Activated CD4-positive, alpha-beta T cell treated with anti-CD3 and anti-CD28 coated beads, Interleukin-2, amount 50 U/mL, for 16 hours (primary cell): ENCODE measurements at regions not wholly inside any gene's neighbourhood (a gene's known extent, or its start where the extent isn't known, plus 50 kb on each side); places are given as distances from the start of the nearest gene placed in this dataset.
A peak's percentile ranks its signal among the peaks of the same experiment; 100 is the strongest.
"Not testable (repeated sequence)": the region's sequence is repeated elsewhere in the genome, so short reads cannot be mapped to it uniquely, and the experiment has no call there.

Experiments
- DNase-seq: peaks from one replicate; pipeline ENCODE4 v3.0.0-alpha.2; 2020

- DNase-seq, result no peak
These were observed 423.0 kb downstream of the FUT8 start for GRCh38 chr14:65835501-65835900.

GRCh38 chr14:65838565-65838964, 426.0 kb downstream of the FUT8 start:
- DNase-seq, result no peak

GRCh38 chr14:65840118-65840751, 427.7 kb downstream of the FUT8 start:
- no peak for DNase-seq

GRCh38 chr14:65840786-65841185, 428.3 kb downstream of the FUT8 start:
- no peak for DNase-seq

GRCh38 chr14:65846196-65846868, 433.8 kb downstream of the FUT8 start:
- DNase-seq, result peak; percentile 32

GRCh38 chr14:65847075-65847847, 434.7 kb downstream of the FUT8 start:
- peak; percentile 87 for DNase-seq

- DNase-seq, result not testable (repeated sequence)
These were observed 435.4 kb downstream of the FUT8 start for GRCh38 chr14:65847931-65848330.

GRCh38 chr14:65849091-65849490, 436.6 kb downstream of the FUT8 start:
- no peak for DNase-seq

GRCh38 chr14:65849558-65849957, 437.0 kb downstream of the FUT8 start:
- no peak for DNase-seq

- DNase-seq, result peak; percentile 90
These were observed 438.1 kb downstream of the FUT8 start for GRCh38 chr14:65850429-65851135.

GRCh38 chr14:65852689-65853088, 440.2 kb downstream of the FUT8 start:
- DNase-seq, result no peak

- no peak for DNase-seq
These were observed 441.0 kb downstream of the FUT8 start for GRCh38 chr14:65853407-65853955.

- no peak for DNase-seq
These were observed 441.7 kb downstream of the FUT8 start for GRCh38 chr14:65854215-65854614.

- DNase-seq, result no peak
These were observed 448.6 kb downstream of the FUT8 start for GRCh38 chr14:65860956-65861611.

- DNase-seq, result no peak
These were observed 452.0 kb downstream of the FUT8 start for GRCh38 chr14:65864549-65864948.

GRCh38 chr14:65864984-65865383, 452.5 kb downstream of the FUT8 start:
- no peak for DNase-seq

GRCh38 chr14:65866448-65866847, 453.9 kb downstream of the FUT8 start:
- no peak for DNase-seq

- DNase-seq, result no peak
These were observed 454.4 kb downstream of the FUT8 start for GRCh38 chr14:65866886-65867285.

GRCh38 chr14:65867333-65867732, 454.8 kb downstream of the FUT8 start:
- no peak for DNase-seq

GRCh38 chr14:65872536-65872935, 460.0 kb downstream of the FUT8 start:
- no peak for DNase-seq

GRCh38 chr14:65877166-65877565, 464.6 kb downstream of the FUT8 start:
- DNase-seq, result no peak

- no peak for DNase-seq
These were observed 465.1 kb downstream of the FUT8 start for GRCh38 chr14:65877624-65878023.

- DNase-seq, result no peak
These were observed 466.1 kb downstream of the FUT8 start for GRCh38 chr14:65878586-65878985.
